Panc1 (cell line): ENCODE measurements at regions not wholly inside any gene's neighbourhood (a gene's known extent, or its start where the extent isn't known, plus 50 kb on each side); places are given as distances from the start of the nearest gene placed in this dataset.

Experiments used
- POLR2AphosphoS5 ChIP-seq: IDR thresholded peaks from 2 replicates; pipeline ENCODE4 v1.6.1; 2012; ENCODE audit warnings: mild to moderate bottlenecking, low read depth, low read length, moderate library complexity
- SIN3A ChIP-seq: IDR thresholded peaks from 2 replicates; pipeline ENCODE4 v1.6.1; 2012; ENCODE audit warnings: low read depth, mild to moderate bottlenecking, low read length, moderate library complexity, borderline replicate concordance; ENCODE audit not compliant: insufficient read depth
- TCF7L2 ChIP-seq: IDR thresholded peaks from 2 replicates; pipeline ENCODE4 v1.6.1; 2011; ENCODE audit warnings: mild to moderate bottlenecking, low read depth, low read length, inconsistent platforms
- TF ChIP-seq, protein P1 (sequence below): fragments of 450-650 bp; IDR thresholded peaks from 2 replicates; pipeline ENCODE4 v1.5.1; 2017; ENCODE audit warnings: mild to moderate bottlenecking
- TF ChIP-seq, protein P2 (sequence below), 2 experiments: IDR thresholded peaks; 2 replicates each; pipeline ENCODE4 v1.6.1; 2011 to 2012; ENCODE audit warnings: low read depth in 2 of 2, control low read depth in 1 of 2, low read length in 1 of 2, mild to moderate bottlenecking in 1 of 2, moderate library complexity in 1 of 2; ENCODE audit not compliant: insufficient read depth in 1 of 2

DNA sequence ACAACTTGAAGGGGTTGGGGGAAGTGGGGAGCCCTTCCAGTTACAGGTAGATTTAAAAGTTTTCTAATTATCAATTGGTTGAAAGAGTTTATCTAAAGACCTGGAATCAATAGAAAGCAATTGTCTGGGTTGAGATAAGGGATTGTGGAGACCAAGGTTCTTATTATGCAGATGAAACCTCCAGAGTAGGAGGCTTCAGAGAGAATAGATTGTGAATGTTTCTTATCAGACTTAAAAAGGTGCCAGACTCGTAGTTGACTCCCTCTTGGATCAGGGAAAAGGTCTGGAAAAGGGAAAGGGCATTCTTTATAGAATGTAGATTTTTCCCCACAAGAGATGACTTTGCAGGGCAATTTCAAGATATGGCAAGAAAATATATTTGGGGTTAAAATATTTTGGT is 100.8 kb downstream of the GADD45G start:
- TF ChIP-seq, protein P1, sequence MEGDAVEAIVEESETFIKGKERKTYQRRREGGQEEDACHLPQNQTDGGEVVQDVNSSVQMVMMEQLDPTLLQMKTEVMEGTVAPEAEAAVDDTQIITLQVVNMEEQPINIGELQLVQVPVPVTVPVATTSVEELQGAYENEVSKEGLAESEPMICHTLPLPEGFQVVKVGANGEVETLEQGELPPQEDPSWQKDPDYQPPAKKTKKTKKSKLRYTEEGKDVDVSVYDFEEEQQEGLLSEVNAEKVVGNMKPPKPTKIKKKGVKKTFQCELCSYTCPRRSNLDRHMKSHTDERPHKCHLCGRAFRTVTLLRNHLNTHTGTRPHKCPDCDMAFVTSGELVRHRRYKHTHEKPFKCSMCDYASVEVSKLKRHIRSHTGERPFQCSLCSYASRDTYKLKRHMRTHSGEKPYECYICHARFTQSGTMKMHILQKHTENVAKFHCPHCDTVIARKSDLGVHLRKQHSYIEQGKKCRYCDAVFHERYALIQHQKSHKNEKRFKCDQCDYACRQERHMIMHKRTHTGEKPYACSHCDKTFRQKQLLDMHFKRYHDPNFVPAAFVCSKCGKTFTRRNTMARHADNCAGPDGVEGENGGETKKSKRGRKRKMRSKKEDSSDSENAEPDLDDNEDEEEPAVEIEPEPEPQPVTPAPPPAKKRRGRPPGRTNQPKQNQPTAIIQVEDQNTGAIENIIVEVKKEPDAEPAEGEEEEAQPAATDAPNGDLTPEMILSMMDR, result no peak
- TF ChIP-seq, protein P2, sequence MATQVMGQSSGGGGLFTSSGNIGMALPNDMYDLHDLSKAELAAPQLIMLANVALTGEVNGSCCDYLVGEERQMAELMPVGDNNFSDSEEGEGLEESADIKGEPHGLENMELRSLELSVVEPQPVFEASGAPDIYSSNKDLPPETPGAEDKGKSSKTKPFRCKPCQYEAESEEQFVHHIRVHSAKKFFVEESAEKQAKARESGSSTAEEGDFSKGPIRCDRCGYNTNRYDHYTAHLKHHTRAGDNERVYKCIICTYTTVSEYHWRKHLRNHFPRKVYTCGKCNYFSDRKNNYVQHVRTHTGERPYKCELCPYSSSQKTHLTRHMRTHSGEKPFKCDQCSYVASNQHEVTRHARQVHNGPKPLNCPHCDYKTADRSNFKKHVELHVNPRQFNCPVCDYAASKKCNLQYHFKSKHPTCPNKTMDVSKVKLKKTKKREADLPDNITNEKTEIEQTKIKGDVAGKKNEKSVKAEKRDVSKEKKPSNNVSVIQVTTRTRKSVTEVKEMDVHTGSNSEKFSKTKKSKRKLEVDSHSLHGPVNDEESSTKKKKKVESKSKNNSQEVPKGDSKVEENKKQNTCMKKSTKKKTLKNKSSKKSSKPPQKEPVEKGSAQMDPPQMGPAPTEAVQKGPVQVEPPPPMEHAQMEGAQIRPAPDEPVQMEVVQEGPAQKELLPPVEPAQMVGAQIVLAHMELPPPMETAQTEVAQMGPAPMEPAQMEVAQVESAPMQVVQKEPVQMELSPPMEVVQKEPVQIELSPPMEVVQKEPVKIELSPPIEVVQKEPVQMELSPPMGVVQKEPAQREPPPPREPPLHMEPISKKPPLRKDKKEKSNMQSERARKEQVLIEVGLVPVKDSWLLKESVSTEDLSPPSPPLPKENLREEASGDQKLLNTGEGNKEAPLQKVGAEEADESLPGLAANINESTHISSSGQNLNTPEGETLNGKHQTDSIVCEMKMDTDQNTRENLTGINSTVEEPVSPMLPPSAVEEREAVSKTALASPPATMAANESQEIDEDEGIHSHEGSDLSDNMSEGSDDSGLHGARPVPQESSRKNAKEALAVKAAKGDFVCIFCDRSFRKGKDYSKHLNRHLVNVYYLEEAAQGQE (IDR thresholded peaks at IDR 0.05; ENCODE audit: insufficient read depth in 1 of 2, low read depth in 2 of 2, low read length in 1 of 2), result no peak
- TF ChIP-seq TCF7L2 (no peak), POLR2AphosphoS5 (no peak), SIN3A (no peak)
